Nephron progenitor cell (in vitro differentiated cells): ENCODE measurements at regions not wholly inside any gene's neighbourhood (a gene's known extent, or its start where the extent isn't known, plus 50 kb on each side); places are given as distances from the start of the nearest gene placed in this dataset.

Experiments
- DNase-seq: peaks from one replicate; pipeline ENCODE4 v3.0.0; 2021
- H3K27ac Mint-ChIP-seq: 2 replicates; pipeline ENCODE4 v1.8.0; 2021; ENCODE audit warnings: mild to moderate bottlenecking, moderate library complexity, mixed read lengths
- H3K27me3 Mint-ChIP-seq: 2 replicates; pipeline ENCODE4 v1.8.0; 2021; ENCODE audit warnings: mild to moderate bottlenecking, low read depth, mixed read lengths; ENCODE audit not compliant: poor library complexity
- H3K36me3 Mint-ChIP-seq: 2 replicates; pipeline ENCODE4 v1.8.0; 2021; ENCODE audit warnings: low read depth, mixed read lengths
- H3K4me1 Mint-ChIP-seq: 2 replicates; pipeline ENCODE4 v1.8.0; 2021; ENCODE audit warnings: mixed read lengths
- H3K4me3 Mint-ChIP-seq: 2 replicates; pipeline ENCODE4 v1.8.0; 2021; ENCODE audit warnings: mild to moderate bottlenecking, moderate library complexity, mixed read lengths
- H3K9me3 Mint-ChIP-seq: 2 replicates; pipeline ENCODE4 v1.8.0; 2021; ENCODE audit warnings: mild to moderate bottlenecking, moderate library complexity, mixed read lengths
- CTCF ChIP-seq: fragments of 200-600 bp; sonication (generic); IDR thresholded peaks from 2 replicates; pipeline ENCODE4 v1.5.0; 2021; ENCODE audit warnings: antibody characterized with exemption

DNA sequence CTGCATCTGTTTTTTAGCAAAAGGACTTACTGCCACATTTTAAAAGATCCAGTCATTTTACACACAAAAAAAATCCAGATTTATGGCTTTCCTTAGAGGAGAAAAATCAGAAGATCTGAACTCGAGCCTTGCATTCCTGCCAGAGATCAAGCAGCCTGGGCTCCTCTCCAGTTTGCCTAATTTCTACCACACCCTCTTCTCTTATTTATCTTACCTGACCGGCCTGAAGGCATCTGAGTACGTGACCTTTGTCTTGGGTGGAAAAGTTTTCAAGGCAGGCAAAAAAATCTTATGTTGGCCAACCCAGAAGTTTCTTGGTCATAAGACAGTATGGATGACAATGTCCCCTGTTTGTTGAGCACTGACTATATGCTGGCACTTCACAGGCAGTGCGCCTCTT is 60.3 kb downstream of the CHRD start:
- Mint-ChIP-seq H3K27me3 (peaks cover 22% of the 10 kb centered on the region), H3K36me3 (no peaks in the 10 kb centered on the region)
- TF ChIP-seq CTCF, result no peak

GRCh38 chr3:184441202-184441900 is 61.5 kb downstream of the CHRD start:
- Mint-ChIP-seq H3K27me3 (peaks cover 16% of the 10 kb centered on the region), H3K36me3 (no peaks in the 10 kb centered on the region), H3K4me3 (no peak overlapping the region), H3K4me1 (no peaks in the 10 kb centered on the region), H3K9me3 (peaks cover 7% of the 10 kb centered on the region), H3K27ac (no peak overlapping the region)
- no peak for TF ChIP-seq CTCF
- no peak for DNase-seq

More for the DNA sequence above, 60.3 kb downstream of the CHRD start:
- H3K9me3 Mint-ChIP-seq, result peaks cover 7% of the 10 kb centered on the region
- no peak overlapping the region for H3K4me3 Mint-ChIP-seq
- DNase-seq, result no peak
- no peaks in the 10 kb centered on the region for H3K4me1 Mint-ChIP-seq
- H3K27ac Mint-ChIP-seq, result no peak overlapping the region

GRCh38 chr3:184443364-184443763 is 63.5 kb downstream of the CHRD start:
- DNase-seq, result no peak
- no peak overlapping the region for H3K27ac Mint-ChIP-seq

DNA sequence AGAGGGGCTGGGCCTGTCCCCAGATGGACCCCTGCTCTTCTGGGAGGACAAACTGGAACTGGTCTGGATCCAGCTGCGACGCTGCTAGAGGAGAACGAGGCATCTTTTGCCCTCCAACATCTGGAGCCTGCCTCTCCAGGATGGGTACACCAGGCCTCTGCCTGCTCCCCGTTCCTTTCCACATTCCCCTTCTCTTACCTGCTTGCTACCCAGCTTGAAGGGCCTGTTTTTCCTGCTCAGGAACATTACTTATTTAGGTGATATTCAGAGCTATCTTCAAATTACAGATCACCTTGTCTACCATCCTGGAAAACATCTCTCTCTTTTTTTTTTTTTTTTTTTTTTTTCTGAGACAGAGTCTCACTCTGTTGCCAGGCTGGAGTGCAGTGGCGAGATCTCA is 64.0 kb downstream of the CHRD start:
- TF ChIP-seq CTCF, result no peak
- Mint-ChIP-seq H3K9me3 (no peaks in the 10 kb centered on the region), H3K4me3 (no peak overlapping the region), H3K27me3 (peaks cover 14% of the 10 kb centered on the region), H3K36me3 (no peaks in the 10 kb centered on the region), H3K4me1 (no peaks in the 10 kb centered on the region), H3K27ac (no peak overlapping the region)
- no peak for DNase-seq

More at GRCh38 chr3:184443364-184443763, 63.5 kb downstream of the CHRD start:
- TF ChIP-seq CTCF, result no peak
- no peaks in the 10 kb centered on the region for H3K36me3 Mint-ChIP-seq
- H3K4me1 Mint-ChIP-seq, result no peaks in the 10 kb centered on the region
- peaks cover 14% of the 10 kb centered on the region for H3K27me3 Mint-ChIP-seq
- peaks cover 3% of the 10 kb centered on the region for H3K9me3 Mint-ChIP-seq
- no peak overlapping the region for H3K4me3 Mint-ChIP-seq

- no peak for DNase-seq
- no peaks in the 10 kb centered on the region for H3K9me3 Mint-ChIP-seq
- no peak overlapping the region for H3K27ac Mint-ChIP-seq
- no peak overlapping the region for H3K4me3 Mint-ChIP-seq
- H3K4me1 Mint-ChIP-seq, result no peaks in the 10 kb centered on the region
- peaks cover 14% of the 10 kb centered on the region for H3K27me3 Mint-ChIP-seq
- TF ChIP-seq CTCF, result no peak
- no peaks in the 10 kb centered on the region for H3K36me3 Mint-ChIP-seq
Observed at GRCh38 chr3:184448321-184449160, 68.7 kb downstream of the CHRD start.
